ENCODE measurements at regions not wholly inside any gene's neighbourhood (a gene's known extent, or its start where the extent isn't known, plus 50 kb on each side); places are given as distances from the start of the nearest gene placed in this dataset.

DNA sequence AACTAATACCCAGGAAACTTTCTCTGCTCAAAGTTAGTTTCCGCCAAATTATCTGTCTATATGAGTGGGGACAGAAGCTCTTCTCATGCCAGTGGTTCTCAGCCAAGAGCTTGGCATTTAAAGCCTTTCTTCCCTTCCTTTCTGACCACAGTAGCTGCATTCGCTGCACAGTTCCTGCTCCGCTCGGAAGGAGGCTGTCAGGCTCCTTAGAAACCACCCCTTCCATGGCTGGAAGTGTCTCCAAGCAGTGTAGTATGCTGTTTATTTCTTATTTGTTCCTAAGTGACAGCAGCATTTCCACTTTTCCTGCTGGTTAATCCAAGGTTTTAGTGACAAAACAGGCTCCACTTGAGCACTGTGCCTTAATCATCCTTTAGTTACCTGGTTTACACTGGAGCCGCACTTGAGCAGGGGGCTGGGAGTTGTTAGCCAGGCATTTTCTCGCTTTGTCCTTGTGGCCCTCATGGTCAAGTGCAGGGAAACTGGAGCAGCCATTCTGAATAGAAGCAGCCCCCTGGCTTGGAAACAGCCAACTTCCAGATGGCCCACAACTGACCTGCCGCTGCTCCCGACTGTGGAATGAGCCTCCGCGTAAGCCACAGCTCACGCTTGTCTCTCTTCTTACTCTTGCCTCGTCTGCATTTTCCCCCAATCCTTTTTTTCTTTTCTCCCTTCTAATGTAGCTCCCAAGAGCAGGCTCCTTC, 739.4 kb upstream of the TENM3 start:
- DNase-seq (ENCODE audit: low read depth): no peak

DNA sequence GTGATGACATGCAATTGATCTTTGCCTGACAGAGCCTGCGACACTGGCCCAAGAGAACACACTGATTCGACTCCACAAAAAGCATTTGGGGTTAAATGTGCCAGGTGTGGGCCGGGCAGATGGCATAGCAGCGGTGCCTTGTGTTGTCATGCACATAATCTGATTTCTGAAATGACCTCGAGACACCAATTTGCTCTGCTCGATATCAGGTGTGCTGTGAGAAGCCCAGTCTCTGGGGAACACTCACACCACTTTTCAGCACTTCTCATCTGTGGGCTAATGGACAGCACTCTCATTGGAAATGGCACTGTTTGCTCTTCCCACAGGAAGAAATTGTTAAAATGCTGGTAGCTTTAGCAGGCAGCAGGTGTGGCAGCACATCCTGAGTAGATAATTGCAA, 738.3 kb upstream of the TENM3 start:
- no peak for DNase-seq (ENCODE audit: low read depth)

DNA sequence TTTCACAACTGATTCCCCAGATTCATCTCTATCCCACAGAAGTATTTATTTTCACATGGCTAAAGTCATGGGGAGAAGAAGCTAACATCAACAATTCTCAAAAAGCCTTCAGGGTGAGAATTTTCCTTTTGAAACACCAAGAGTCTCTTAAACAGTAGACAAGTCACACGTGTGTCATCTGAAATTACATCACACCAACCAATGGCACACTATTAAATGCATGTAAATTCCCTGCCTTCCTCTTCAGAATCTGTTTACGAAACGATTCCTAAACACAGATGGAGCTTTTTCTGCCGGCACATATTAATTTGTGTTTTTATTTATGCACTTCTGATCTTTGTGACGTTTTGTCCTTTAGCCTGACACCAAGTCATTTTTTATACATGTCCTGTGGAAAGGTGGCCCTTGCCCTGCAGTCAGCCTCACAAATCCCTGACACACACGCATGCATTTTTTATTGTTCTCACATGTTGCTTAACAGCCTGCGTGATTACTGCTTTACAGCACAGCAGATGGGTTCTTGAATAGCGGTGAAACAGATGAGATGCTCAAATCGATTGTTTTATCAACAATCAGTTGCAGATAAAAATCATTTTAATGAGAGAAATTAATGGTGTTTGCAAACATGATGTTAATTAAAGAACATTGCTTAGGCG, 735.9 kb upstream of the TENM3 start:
- no peak for DNase-seq (ENCODE audit: low read depth)

DNA sequence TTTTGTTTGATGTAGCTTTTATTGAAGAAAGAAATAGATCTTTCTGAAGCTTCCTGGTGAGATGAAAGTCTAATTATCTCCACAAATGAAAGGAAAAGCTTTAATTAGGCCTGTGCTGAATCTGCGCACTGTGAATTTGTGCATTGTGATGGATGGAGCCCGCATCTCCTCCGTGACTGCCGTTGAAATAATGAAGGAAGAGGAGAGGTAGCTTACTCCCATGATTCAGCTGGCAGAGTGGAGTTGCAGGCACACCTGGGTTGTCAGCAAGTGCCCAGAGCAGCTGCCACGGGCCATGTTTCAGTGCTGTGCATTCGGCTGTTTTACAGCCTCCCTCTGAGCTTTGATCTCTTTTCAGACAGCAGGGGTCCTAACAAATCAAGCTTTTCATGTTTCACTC, 735.3 kb upstream of the TENM3 start:
- DNase-seq (ENCODE audit: low read depth): no peak

DNA sequence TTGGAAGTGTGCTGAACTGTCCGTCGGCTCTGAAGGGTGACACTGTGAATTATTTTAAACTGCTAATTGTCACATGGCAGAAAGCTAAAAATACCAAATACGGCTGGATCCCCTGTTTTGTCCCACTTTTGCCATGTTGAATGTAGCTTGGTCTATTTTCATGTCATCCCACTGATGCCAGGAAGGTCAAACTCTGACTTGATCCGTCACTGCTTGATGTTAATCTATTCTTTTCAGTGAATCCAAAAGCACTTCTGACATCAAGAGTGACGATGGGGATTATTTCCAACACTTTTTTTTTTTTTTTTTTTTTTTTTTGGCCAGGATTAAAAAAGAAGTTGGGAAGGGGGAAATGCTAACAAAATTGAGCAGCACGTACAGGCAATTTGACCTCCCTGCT, 734.6 kb upstream of the TENM3 start:
- no peak for DNase-seq (ENCODE audit: low read depth)

DNA sequence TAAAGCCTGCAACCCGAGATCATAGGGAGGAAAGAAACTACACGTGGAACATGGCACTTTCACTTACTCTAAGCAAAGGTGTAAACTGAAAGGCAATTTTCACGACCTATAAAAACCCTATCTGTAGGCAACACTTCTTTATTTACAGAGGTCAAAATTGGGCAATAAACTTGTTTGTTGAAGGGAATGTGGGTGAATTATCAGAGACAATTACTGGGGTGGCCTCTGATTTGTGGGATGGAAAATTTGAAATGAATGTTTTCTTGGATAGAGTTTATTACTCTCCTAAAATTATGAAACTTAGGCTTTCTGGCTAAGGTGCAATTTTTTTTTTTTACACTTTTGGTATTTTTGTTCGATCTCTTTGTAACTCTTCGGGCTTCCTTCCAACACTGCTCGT, 734.1 kb upstream of the TENM3 start:
- DNase-seq (ENCODE audit: low read depth): no peak

DNA sequence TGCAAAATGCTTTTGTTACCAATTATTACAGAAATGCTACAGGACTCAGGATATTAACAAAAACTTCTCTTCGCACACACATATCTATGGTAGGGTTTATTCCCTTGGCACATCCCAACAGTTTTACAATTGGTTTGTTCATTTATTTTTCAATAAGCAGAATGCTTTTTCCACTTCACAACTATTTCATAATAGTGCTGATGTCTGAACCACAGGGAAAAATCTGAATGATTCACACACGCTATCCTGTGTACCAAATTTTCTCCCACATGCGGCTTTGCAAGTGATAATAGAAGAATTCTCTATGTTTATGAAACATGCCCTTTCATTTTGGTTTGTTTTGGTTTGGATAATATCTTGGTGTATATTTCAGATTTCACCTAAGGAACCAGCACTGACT, 725.7 kb upstream of the TENM3 start:
- DNase-seq (ENCODE audit: low read depth): no peak

DNA sequence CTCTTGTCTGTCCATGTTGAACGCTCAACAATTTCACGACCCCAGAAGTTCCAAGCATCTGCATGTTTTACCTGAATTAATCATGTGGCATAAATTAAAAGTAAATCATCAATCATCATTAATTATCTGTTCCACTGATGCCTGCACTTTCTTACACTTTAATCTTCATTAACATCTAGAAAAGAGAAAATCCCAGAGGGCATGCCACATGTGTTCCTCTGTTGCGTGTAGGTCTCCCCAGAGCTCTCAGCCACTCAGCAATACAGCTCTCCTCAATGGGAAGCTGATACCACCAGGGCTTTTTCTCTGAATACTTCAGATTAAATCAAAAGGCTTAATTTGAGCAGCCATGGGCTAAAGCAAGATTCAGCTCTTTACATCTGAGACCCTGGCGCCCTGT, 722.4 kb upstream of the TENM3 start:
- DNase-seq (ENCODE audit: low read depth): no peak

DNA sequence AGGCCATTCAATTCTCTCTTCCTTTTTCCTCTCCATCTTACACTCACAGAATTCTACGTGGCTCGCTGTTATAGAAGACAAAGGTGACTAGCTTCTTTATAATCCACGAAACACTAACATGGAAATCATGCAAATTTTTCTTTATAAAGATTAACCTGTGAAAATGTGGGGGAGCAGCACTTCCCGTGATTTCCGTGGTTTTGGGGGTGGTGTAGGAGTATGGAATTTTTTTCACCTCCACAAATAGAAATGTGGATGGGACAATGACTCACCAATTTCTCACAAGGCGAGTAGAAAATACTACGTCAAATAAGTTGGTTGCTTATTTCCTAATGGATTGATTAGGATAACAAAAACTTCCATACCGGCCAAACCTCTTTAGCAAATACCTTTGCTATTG, 719.2 kb upstream of the TENM3 start:
- no peak for DNase-seq (ENCODE audit: low read depth)

DNA sequence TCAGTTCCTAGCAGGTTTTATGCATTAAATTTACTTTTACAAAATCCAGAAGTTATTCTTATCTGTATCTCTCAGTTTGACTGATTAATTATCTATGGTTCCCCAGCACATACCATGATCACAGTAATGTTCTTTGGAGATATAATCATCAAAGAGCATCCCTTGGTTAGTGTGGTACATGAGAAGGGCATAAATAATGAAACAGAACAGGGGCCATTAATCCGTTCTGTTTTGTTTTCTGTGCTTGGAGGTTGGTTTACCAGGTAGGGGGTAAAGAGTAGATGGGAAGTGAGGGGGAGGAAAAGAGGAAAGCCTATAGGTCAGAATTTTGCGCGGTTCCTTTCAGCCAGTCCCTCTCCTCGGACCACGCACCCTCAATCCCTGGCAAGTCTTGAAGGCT, 718.7 kb upstream of the TENM3 start:
- DNase-seq (ENCODE audit: low read depth): no peak

DNA sequence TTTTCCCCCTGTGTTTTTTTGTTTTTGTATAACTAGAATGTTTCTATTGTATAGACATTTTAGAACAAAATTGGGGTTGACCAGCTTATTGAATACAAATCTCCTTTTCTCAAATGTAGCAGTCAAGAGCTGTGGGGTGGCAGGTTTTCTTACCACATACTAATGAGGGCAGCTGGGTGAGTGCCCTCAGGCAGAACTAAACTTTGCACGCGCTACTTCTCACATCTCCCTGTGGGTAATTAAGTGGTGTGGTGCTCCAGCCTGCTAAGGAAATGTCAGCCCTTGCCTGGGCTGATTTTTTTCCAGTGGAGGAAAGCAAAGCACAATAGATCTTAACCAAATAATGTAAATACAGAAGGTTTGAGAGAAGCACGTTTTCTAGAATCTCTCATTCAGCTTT, 717.6 kb upstream of the TENM3 start:
- DNase-seq (ENCODE audit: low read depth): no peak

DNA sequence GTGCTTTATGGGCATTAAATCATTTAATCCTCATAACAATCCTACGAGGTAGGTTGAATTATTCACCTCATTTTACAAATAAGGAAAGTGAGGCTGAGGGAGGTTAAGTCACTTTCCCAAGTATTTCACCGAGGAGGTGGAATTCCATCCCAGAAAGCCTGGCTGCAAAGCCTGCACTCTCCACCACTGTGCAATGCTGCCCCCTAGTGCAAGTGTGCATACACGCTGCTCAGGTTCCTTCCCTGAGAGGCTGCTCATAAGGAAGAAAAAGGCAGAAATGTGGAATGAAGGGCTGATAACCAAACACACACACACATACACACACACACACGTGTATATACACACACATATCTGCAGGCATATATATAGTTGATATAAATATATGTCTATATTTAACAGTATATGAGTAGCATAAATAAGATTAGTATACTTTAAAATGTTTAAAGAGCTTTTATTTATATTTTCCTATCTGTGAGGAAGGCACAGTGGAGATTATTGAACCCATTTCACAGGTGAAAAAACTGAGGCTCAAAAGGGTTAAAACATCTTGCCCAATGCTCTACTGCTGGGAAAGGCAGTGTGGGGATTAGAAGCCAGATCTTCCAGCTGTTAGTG, 714.5 kb upstream of the TENM3 start:
- DNase-seq (ENCODE audit: low read depth): no peak

DNA sequence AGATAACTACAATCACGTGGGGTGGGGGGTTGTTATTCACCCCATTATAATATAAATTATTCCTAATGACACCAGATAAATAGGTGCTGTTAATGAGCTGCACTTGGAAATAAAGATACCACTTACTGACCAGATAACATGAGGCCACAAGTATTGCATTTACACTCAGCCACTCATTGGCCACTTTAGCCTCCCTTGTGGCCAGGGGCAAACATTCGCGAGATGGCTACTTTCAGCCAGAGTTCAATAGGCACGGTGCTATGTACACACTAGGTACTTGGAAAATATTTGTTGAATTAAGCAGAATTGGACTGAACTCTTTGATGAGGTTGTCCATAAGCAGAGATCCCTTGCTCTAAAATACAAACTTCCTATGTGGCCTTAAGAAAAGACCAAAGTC, 713.7 kb upstream of the TENM3 start:
- no peak for DNase-seq (ENCODE audit: low read depth)

DNA sequence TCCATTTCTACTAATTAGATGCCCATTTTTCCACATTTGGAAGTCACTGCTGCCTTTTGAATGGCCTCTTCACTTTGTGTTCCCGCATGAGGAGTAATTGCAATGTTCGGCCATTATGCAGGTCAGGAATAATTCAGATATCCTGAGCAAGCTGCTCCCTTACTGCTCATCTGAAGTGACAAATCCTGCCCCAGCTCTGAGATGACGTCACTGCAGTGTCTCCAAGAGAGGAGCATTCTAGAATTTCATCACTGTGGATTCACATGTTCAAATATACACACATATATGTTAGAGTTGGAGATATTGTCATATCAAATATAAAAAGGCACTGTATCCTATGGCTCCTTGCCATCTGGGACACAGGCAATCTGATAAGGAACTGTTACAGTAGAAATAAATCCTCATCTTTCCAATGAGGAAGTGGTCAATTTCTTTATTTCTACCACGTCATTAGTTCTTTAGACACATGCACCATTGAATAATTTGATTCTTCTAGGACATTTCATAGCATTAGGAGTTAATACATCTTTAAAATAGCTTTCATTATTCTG, 706.9 kb upstream of the TENM3 start:
- DNase-seq (ENCODE audit: low read depth): no peak

DNA sequence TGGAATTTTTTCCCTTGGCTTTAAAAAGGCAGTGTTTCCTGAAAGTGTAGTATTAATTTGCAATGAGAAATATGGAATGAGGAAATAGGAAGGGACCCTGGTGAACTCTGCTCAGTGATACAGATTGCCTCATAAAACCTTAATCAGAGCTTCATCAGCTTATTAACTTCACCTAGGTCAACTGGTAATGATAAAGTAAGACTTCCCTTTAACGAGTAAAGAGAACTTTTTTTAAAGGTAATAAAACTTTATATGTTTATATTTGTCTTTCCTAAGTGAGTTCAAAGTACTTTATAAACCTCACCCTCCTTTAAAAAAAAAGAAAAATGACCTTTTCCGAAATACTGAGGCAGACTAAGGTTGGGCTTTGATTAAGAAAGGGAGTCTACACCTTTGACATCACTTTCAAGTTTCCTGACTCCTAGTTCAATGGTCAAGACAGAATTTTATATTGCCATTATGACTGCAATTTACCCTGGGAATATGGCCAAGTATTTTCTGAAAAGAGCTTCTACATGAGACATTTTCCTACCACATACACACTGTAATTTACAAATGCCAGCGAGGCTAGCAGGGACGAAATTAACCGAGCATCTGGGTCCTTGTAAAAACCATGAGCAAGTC, 706.3 kb upstream of the TENM3 start:
- DNase-seq (ENCODE audit: low read depth): no peak

DNA sequence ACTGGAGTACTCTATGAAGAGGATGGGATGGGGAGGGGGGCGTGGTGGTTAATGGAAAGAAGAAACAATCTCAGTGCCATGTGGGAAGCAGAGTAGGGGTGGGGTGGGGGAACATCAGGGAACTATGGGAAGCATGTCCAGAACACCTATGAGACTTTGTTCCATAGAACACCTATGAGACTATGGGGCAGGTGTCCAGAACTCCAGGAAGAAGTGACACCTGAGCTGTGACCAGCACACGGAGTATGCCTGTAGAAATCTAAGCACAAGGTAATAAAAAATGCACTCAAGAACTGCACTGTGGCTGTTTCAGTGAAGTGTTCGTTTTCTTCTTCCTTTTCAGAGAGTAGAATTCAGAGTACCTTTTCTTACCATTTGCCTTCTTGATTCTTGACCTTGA, 704.8 kb upstream of the TENM3 start:
- no peak for DNase-seq (ENCODE audit: low read depth)

DNA sequence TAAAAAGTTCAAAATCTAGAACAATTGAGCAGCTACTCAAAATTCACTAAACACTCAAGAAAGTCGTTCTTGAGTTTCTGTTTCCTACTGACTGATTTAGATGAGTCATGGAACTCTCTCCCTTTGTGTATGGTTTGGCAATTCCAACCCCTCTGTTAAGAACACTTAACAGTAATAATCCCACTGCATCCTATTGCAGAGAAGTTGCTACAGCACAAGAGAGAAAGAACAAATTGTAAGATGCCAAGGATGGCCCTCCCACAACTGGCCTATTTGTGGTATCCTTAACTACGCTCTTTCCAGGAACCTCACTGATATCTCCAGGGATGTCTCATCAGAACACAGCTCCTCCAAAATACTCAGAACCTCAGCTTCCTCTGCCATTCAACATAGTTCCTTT, 701.8 kb upstream of the TENM3 start:
- no peak for DNase-seq (ENCODE audit: low read depth)

DNA sequence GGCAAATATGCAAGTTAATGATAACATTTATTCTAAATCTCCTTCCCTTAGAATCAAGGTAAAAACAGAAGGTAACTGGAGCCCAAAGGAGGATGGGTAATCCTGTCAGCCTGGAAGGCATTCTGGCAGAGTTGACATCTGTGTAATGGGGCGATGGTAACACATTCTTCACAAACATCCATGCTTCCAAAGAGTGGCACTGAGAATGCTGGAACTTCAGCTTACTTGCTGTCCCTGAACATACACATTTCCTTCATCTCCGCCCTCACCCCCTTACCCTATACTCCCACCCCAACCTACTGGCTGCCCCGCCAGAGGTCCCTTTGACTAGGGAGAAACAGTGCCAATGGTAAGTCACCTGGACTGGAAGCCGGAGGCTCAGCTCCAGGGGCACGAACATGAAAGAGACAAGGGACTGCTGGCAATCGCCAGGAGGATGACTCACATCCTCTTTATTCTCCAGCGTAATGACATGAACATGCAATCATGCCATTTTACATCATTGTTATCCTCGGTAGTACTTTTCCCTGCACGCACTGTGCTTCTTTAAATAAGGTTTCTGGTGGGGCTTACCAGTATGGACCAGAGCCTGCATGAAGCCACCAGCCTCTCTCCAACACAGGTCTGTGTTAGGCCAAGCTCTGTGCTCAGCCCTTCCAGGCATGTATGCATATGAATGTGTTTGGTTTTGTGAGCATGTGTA, 694.2 kb upstream of the TENM3 start:
- no peak for DNase-seq (ENCODE audit: low read depth)

DNA sequence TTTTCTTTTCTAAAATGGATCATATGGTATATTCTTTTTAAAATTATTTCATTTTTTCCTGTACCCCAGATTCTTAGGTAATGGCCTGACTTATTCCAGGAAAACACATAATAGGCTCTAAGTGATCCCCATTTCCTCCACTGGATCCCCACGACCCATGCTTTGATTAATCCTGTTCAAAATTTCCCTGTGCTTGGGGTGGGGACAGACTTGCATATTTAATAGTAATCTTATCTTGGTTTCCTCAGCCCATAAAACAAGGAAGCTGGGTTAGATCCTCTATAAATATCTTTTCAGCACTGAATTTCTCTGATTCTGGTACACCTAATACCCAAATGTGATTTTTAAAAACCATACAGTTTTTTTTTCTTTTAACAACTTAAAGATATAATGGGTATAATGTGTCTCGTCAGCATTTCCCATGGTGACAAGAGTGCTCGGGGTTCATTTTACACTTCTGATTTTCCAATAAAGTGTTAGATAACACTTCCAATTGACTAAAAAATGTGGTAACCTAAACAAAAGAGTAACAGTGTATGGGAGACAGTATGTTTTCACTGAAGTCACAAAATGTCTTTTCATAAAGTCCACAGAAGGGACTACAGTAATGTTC, 693.5 kb upstream of the TENM3 start:
- DNase-seq (ENCODE audit: low read depth): no peak

DNA sequence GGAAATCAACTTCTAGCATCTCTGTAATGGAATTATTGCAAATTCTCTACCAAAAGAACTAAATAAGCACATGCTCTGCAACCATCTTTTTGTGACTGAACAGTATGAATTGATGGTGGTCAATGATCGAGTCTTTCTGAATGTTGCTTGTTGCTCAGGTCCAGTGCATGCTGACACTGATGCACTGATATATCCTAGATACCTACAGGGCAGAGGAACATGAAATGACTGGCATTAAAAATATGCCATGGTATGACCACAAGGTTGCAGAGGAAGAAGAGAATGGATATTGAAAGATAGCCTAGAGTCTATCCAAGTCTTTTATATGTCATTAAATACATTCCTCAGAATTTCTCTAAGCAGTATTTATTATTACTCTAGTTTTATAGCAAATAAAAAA, 692.8 kb upstream of the TENM3 start:
- DNase-seq (ENCODE audit: low read depth): no peak

DNA sequence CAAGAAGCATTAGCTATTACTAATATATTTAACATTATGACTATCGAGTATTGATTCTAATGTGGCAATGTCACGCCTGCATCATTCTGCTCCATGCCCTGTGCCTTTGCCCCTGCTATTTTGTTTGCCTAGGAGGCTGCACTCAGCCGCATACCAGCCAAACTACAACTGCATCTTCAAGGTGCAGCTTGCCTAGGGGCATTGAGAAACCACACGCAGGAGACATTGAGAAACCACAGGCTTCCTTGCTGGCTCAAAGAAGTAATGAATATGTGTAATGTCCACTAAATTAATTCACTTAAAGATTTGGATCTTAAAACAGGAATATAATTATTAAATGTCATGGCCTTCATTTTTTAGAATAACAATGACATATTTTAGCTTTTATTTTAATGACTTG, 683.6 kb upstream of the TENM3 start:
- no peak for DNase-seq (ENCODE audit: low read depth)

DNA sequence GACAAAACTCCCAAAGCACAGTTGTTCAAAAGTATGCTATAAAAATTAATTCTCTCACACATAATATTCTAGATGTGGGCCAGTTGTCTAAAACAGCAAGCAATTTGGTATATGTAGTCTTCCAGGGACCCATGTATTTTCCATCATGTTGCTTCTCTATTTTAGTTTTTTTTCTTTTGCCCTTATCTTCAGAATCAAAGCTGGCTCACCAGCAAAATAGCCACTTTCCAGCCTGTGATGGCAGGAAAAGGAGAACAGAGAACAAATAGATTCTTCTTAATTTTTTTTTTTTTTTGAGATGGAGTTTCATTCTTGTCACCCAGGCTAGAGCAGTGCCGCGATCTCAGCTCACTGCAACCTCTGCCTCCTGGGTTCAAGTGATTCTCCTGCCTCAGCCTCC, 680.8 kb upstream of the TENM3 start:
- no peak for DNase-seq (ENCODE audit: low read depth)
